ENCODE measurements at regions not wholly inside any gene's neighbourhood (a gene's known extent, or its start where the extent isn't known, plus 50 kb on each side); places are given as distances from the start of the nearest gene placed in this dataset.

DNA sequence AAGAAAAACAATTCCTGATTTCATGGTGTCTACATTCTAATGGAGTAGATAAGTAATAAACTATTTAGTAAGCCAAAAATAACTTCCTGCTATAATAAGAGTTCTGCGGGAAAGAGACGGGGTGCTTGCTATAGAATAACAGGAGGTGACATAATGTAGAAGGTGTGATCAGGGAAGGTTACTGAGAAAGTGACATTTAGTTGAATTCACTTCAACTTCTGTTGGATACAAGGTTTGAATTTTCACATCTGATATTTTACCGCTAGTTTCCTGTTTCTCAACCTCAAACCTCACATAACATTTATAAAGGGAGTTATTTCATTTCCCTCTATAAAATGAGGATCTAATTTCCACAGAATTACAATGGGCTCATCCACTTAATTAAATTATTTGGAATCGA, 102.3 kb upstream of the GBE1 start:
- intact Hi-C loops (cut with DNase I): no loop called here
- Histone ChIP-seq H3K27ac (no peak overlapping the region), H3K27me3 (no peaks in the 10 kb centered on the region), H3K4me3 (no peak overlapping the region), H3K9me3 (no peaks in the 10 kb centered on the region), H3K36me3 (no peaks in the 10 kb centered on the region), H3K4me1 (no peaks in the 10 kb centered on the region)
- DNase-seq (no peak), ATAC-seq (no peak)
- TF ChIP-seq, protein P1, sequence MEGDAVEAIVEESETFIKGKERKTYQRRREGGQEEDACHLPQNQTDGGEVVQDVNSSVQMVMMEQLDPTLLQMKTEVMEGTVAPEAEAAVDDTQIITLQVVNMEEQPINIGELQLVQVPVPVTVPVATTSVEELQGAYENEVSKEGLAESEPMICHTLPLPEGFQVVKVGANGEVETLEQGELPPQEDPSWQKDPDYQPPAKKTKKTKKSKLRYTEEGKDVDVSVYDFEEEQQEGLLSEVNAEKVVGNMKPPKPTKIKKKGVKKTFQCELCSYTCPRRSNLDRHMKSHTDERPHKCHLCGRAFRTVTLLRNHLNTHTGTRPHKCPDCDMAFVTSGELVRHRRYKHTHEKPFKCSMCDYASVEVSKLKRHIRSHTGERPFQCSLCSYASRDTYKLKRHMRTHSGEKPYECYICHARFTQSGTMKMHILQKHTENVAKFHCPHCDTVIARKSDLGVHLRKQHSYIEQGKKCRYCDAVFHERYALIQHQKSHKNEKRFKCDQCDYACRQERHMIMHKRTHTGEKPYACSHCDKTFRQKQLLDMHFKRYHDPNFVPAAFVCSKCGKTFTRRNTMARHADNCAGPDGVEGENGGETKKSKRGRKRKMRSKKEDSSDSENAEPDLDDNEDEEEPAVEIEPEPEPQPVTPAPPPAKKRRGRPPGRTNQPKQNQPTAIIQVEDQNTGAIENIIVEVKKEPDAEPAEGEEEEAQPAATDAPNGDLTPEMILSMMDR (IDR thresholded peaks at IDR 0.05): no peak

DNA sequence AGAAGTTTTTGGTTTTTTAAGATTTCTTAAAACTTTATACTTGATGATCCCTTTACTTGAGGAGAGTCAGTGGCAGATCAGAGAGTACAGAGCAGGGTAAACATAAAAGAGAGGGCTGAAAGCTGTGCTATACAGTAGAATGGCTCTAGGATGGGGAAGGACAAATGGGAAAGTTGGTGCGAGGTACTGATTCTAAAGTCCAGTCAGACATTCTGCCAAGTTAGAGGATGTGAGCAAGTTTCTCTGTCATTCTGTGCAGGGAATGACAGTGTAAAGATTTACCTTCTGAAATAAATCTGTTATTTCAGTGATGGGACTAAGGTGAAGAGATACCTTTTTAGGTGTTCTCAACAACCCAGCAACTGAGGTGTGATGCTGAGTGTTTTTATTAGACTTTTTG, 100.1 kb upstream of the GBE1 start:
- no peak for ATAC-seq
- intact Hi-C loops (cut with DNase I): no loop called here
- no peaks in the 10 kb centered on the region for H3K4me1 ChIP-seq

DNA sequence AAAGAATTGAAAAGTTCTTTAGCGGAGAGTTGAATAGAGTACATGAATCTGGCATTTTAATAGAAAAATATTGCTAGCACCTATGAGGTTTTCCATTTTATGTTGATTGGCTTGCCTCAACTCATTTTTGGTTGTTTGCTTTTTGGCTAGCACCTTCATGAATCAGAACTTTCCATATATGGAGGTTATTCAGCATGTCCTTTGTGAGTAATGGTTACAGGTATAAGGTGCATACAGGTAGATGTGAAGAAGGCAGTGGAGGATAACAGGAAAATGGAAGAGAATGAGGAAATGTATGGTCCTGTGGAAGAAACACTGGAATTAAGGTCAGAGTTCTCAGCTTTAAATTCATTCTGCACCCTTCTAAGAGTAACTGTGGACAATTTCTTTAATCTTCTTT, 98.1 kb upstream of the GBE1 start:
- H3K9me3 ChIP-seq: no peaks in the 10 kb centered on the region
- no peak overlapping the region for H3K4me3 ChIP-seq
- H3K27ac ChIP-seq: no peak overlapping the region
- no peak for ATAC-seq
- intact Hi-C loops (cut with DNase I): no loop called here
- H3K4me1 ChIP-seq: no peaks in the 10 kb centered on the region
- H3K27me3 ChIP-seq: no peaks in the 10 kb centered on the region
- TF ChIP-seq, protein P1 (IDR thresholded peaks at IDR 0.05): no peak
- no peaks in the 10 kb centered on the region for H3K36me3 ChIP-seq
- no peak for DNase-seq

More for the DNA sequence above, 100.1 kb upstream of the GBE1 start:
- no peak overlapping the region for H3K27ac ChIP-seq
- no peak overlapping the region for H3K4me3 ChIP-seq
- no peaks in the 10 kb centered on the region for H3K9me3 ChIP-seq
- TF ChIP-seq, protein P1 (IDR thresholded peaks at IDR 0.05): no peak
- DNase-seq: no peak
- H3K27me3 ChIP-seq: no peaks in the 10 kb centered on the region
- H3K36me3 ChIP-seq: no peaks in the 10 kb centered on the region

DNA sequence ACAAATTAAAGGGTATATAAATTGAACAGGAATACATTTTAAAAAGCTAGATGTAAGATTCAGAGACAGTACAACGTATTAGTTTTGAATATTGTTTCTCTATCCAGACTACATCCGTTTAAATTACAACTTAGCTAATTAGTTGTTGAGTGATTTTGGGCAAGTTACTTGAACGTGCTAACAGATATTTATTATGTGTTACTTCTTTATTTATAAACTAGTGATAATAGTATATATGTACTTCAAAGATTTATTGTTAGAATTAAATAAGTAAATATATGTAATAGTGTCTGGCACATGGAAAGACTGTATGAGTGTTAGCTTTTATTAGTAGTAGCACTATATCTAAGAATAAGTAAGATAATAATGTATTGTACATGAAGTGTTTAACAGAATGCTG, 92.0 kb upstream of the GBE1 start:
- TF ChIP-seq, protein P1 (IDR thresholded peaks at IDR 0.05): no peak
- H3K4me3 ChIP-seq: no peak overlapping the region
- H3K9me3 ChIP-seq: no peaks in the 10 kb centered on the region
- H3K27ac ChIP-seq: no peak overlapping the region
- ATAC-seq: no peak
- intact Hi-C loops (cut with DNase I): no loop called here
- no peaks in the 10 kb centered on the region for H3K27me3 ChIP-seq
- DNase-seq: no peak
- H3K4me1 ChIP-seq: no peaks in the 10 kb centered on the region
- no peaks in the 10 kb centered on the region for H3K36me3 ChIP-seq

DNA sequence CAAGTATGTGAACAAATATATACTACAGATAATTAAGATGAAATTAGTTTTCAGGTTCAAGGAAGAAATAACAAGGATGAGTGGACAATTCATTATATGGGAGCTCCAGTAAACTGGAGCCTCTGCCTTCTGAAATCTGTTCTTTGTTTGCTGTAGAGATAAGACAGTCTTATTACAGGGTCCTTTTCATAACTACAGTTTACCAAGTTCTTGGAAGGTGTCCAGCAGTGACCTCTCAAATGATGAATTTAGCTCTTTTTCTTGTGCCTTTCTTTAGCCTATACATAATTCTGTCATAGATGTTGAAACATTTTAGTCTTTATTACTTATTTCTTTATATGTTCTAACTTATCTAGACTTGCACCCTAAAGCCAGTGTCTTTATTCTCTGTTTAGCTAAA, 89.7 kb upstream of the GBE1 start:
- Histone ChIP-seq H3K27me3 (no peaks in the 10 kb centered on the region), H3K9me3 (no peaks in the 10 kb centered on the region), H3K36me3 (no peaks in the 10 kb centered on the region), H3K4me1 (no peaks in the 10 kb centered on the region), H3K4me3 (no peak overlapping the region), H3K27ac (no peak overlapping the region)
- DNase-seq (no peak), ATAC-seq (no peak)
- TF ChIP-seq, protein P1 (IDR thresholded peaks at IDR 0.05): no peak
- intact Hi-C loops (cut with DNase I): no loop called here

DNA sequence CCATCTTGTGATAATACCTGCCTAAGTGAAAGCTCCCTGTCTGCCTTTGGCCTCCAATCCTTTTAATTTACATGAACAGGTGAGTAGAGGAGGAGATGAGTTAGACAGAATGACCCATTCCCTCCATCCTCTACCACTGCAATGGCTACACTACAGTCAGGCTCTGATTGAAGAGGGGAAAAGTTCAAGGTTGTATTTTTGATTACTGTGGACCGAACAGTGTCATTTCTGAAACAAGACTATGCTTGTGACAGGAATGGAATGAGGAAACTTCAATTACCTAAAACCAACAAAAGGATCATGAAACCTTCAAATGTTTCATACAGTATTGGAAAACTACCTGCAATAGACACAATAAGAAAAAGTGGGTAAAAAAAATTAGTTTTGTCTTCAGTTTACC, 85.5 kb upstream of the GBE1 start:
- no peak overlapping the region for H3K4me3 ChIP-seq
- intact Hi-C loops (cut with DNase I): no loop called here
- DNase-seq (no peak), ATAC-seq (no peak)
- no peaks in the 10 kb centered on the region for H3K36me3 ChIP-seq
- H3K4me1 ChIP-seq: no peaks in the 10 kb centered on the region
- H3K9me3 ChIP-seq: no peaks in the 10 kb centered on the region
- H3K27me3 ChIP-seq: no peaks in the 10 kb centered on the region
- no peak overlapping the region for H3K27ac ChIP-seq
- TF ChIP-seq, protein P1 (IDR thresholded peaks at IDR 0.05): no peak
